Activated CD4-positive, alpha-beta T cell treated with anti-CD3 and anti-CD28 coated beads, Interleukin-2, amount 10 ng/mL, durations not matched to agents 7 days and 5 days (primary cell): ENCODE measurements at regions not wholly inside any gene's neighbourhood (a gene's known extent, or its start where the extent isn't known, plus 50 kb on each side); places are given as distances from the start of the nearest gene placed in this dataset.

Experiments
- CTCF ChIA-PET: fragments of 350-600 bp; sonication (Branson Sonifier 250); formaldehyde crosslinking; loops from one replicate; lab custom pipeline; 2021; ENCODE audit warnings: antibody characterized with exemption; lab: Charles Lee
- POLR2A ChIA-PET: fragments of 350-600 bp; sonication (Branson Sonifier 250); formaldehyde crosslinking; loops from one replicate; lab custom pipeline; 2021; ENCODE audit warnings: antibody characterized with exemption; lab: Charles Lee
- DNase-seq: peaks from one replicate; pipeline ENCODE4 v3.0.0-alpha.2; 2020
- H3K27ac Mint-ChIP-seq: one replicate; pipeline ENCODE4 v1.8.0; 2021; ENCODE audit warnings: mild to moderate bottlenecking, moderate library complexity, mixed read lengths
- H3K27me3 Mint-ChIP-seq: one replicate; pipeline ENCODE4 v1.8.0; 2021; ENCODE audit warnings: mixed read lengths
- H3K36me3 Mint-ChIP-seq: one replicate; pipeline ENCODE4 v1.8.0; 2021; ENCODE audit warnings: low read depth, mixed read lengths
- H3K4me1 Mint-ChIP-seq: one replicate; pipeline ENCODE4 v1.8.0; 2021; ENCODE audit warnings: mixed read lengths
- H3K4me3 Mint-ChIP-seq: one replicate; pipeline ENCODE4 v1.8.0; 2021; ENCODE audit warnings: mild to moderate bottlenecking, moderate library complexity, mixed read lengths
- H3K9me3 Mint-ChIP-seq: one replicate; pipeline ENCODE4 v1.8.0; 2021; ENCODE audit warnings: mixed read lengths

GRCh38 chr1:232876506-232877364 lies 71.5 kb downstream of the MAP10 start:
- Mint-ChIP-seq H3K9me3 (peaks cover 8% of the 10 kb centered on the region), H3K4me3 (no peak overlapping the region), H3K36me3 (no peaks in the 10 kb centered on the region), H3K27me3 (no peaks in the 10 kb centered on the region), H3K4me1 (peaks cover 8% of the 10 kb centered on the region), H3K27ac (no peak overlapping the region)
- no peak for DNase-seq
- CTCF ChIA-PET, result interaction anchor here (0.7 kb wide), 1 partner anchor 39 kb away, joined by 4 read pairs; no protein-coding TSS in a partner anchor
- POLR2A ChIA-PET, result no interaction called here

DNA sequence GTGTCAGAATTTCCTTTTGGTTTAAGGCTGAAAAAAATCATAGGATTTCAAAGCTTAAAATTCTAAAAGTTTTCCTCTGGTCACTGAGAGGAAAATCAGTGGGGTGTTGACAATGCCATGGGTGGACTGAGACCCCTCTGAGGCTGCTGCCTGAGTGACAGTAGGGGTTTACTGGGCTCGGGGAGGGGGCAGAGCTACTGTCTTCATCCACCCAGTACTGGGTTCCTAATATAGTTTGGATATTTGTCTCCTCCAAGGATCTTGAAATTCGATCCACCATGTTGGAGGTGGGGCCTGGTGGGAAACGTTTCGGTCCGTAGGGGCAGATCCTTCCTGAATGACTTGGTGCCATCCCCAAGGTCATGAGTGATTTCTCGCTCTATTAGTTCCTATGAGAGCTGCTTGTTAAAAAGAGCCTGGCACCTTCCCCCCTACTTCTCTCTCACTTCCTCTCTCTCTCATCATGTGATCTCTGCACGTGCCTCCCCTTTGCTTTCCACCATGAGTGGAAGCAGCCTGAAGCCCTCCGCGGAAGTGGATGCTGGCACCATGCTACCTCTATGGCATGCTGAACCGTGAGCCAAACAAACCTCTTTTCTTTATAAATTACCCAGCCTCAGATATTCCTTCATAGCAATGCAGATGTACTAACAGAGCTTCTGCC lies 72.3 kb downstream of the MAP10 start:
- no peaks in the 10 kb centered on the region for H3K36me3 Mint-ChIP-seq
- DNase-seq, result no peak
- H3K27ac Mint-ChIP-seq, result no peak overlapping the region
- ChIA-PET POLR2A (no interaction called here), CTCF (interaction anchor here (0.7 kb wide), 1 partner anchor 39 kb away, joined by 4 read pairs; no protein-coding TSS in a partner anchor)
- H3K27me3 Mint-ChIP-seq, result no peaks in the 10 kb centered on the region
- H3K9me3 Mint-ChIP-seq, result peaks cover 8% of the 10 kb centered on the region
- peaks cover 8% of the 10 kb centered on the region for H3K4me1 Mint-ChIP-seq
- no peak overlapping the region for H3K4me3 Mint-ChIP-seq

DNA sequence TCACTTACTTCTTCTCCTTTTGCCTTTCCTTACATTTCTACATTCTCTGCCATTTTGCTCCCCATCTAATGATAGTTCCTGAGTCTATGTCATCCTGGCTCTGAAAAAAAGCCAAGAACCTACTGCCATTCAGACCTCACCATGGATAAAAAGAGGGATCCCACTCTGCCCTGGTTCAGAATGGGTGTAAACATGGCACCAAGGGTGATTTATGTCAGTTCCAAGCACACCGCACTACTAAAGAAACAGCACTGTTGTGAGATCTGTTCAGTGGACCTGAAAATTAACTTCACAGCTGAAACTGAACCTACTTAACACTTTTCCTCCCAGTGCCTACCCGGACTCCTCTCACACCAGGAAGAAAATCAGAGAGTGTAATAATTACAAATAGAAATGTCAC lies 72.3 kb upstream of the NTPCR start:
- H3K27me3 Mint-ChIP-seq, result no peaks in the 10 kb centered on the region
- H3K4me1 Mint-ChIP-seq, result peaks cover 8% of the 10 kb centered on the region
- peaks cover 8% of the 10 kb centered on the region for H3K9me3 Mint-ChIP-seq
- no peaks in the 10 kb centered on the region for H3K36me3 Mint-ChIP-seq
- H3K27ac Mint-ChIP-seq, result no peak overlapping the region
- H3K4me3 Mint-ChIP-seq, result no peak overlapping the region
- no peak for DNase-seq
- POLR2A ChIA-PET, result no interaction called here
- CTCF ChIA-PET, result interaction anchor here (1.1 kb wide), 1 partner anchor 71 kb away, joined by 3 read pairs; no protein-coding TSS in a partner anchor

- Mint-ChIP-seq H3K9me3 (peaks cover 8% of the 10 kb centered on the region), H3K27ac (no peak overlapping the region), H3K27me3 (no peaks in the 10 kb centered on the region), H3K4me1 (peaks cover 8% of the 10 kb centered on the region), H3K36me3 (no peaks in the 10 kb centered on the region), H3K4me3 (no peak overlapping the region)
- ChIA-PET CTCF (interaction anchor here (0.9 kb wide), 1 partner anchor 10 kb away, joined by 3 read pairs; no protein-coding TSS in a partner anchor), POLR2A (no interaction called here)
- DNase-seq, result no peak
Observed at GRCh38 chr1:232880354-232880753, 70.1 kb upstream of the NTPCR start.

DNA sequence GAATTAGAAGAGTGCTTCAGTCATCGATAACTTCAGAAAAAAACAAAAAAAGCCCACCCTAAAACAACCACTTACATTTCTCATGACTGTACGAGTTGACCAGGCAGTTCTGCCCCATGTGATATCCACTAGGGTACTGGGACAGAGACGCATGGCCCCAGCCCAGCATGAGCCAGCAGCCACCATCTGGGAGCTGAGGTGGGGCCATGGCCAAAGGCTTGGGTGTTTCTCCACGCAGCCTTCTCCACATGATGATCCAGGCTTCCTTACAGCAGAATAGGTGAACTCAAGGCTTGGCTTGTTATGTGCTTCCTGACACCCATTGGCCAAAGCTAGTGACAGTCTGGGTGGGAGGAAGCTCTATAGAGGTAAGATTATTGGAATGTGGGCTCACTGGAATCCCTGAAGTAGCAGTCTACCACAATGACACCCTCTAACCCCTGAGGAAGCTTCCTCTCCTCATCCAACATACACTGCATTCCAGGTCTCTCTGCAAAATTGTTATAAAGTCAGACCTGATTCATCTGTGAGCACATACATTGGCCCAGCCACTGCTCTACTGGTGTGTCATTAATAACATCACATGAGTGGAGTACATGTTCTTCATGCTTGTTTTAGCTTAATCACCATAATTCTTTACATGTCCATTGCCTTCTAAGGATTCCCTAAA lies 66.3 kb upstream of the NTPCR start:
- no peak overlapping the region for H3K27ac Mint-ChIP-seq
- no peak overlapping the region for H3K4me3 Mint-ChIP-seq
- DNase-seq, result no peak
- no peaks in the 10 kb centered on the region for H3K36me3 Mint-ChIP-seq
- no peaks in the 10 kb centered on the region for H3K27me3 Mint-ChIP-seq
- POLR2A ChIA-PET, result no interaction called here
- CTCF ChIA-PET, result interaction anchor here (1.0 kb wide), 1 partner anchor 10 kb away, joined by 4 read pairs; no protein-coding TSS in a partner anchor
- H3K9me3 Mint-ChIP-seq, result peaks cover 4% of the 10 kb centered on the region
- H3K4me1 Mint-ChIP-seq, result no peaks in the 10 kb centered on the region

- no peak overlapping the region for H3K4me3 Mint-ChIP-seq
Observed at GRCh38 chr1:232886271-232886670, 64.1 kb upstream of the NTPCR start.

GRCh38 chr1:232890340-232890943 lies 60.0 kb upstream of the NTPCR start:
- no peak for DNase-seq
- H3K4me1 Mint-ChIP-seq, result peaks cover 8% of the 10 kb centered on the region
- CTCF ChIA-PET, result interaction anchor here (0.8 to 1.2 kb wide), 3 partner anchors 9 to 13 kb away, joined by 3 read pairs; no protein-coding TSS in a partner anchor
- H3K27me3 Mint-ChIP-seq, result no peaks in the 10 kb centered on the region
- peaks cover 2% of the 10 kb centered on the region for H3K36me3 Mint-ChIP-seq
- H3K27ac Mint-ChIP-seq, result no peak overlapping the region
- H3K9me3 Mint-ChIP-seq, result peaks cover 8% of the 10 kb centered on the region
- H3K4me3 Mint-ChIP-seq, result no peak overlapping the region
- POLR2A ChIA-PET, result no interaction called here

More at GRCh38 chr1:232886271-232886670, 64.1 kb upstream of the NTPCR start:
- ChIA-PET CTCF (no interaction called here), POLR2A (no interaction called here)
- Mint-ChIP-seq H3K9me3 (no peaks in the 10 kb centered on the region), H3K27me3 (no peaks in the 10 kb centered on the region), H3K4me1 (peaks cover 6% of the 10 kb centered on the region), H3K27ac (no peak overlapping the region), H3K36me3 (no peaks in the 10 kb centered on the region)
- DNase-seq, result no peak

DNA sequence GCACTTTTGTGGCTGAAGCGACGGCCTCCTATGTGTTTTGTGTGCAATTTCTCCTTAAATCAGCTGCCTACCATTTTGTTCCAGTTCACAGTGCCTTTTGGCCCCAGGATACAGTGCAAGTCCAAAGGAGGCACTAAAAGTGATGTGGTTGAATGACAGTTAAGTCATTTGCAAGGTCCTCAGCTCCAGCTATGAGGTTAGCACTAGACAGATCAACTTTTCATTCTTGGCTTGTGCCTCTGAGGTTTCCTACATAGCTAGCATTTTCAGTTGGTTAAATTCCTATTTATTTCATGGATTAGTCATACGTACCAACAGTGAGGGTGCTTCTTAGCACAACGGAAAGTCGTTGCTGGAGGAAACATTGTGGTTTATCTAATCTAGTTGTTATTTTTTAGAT lies 59.3 kb upstream of the NTPCR start:
- Mint-ChIP-seq H3K27ac (no peak overlapping the region), H3K27me3 (no peaks in the 10 kb centered on the region), H3K9me3 (peaks cover 8% of the 10 kb centered on the region), H3K36me3 (peaks cover 2% of the 10 kb centered on the region), H3K4me3 (no peak overlapping the region), H3K4me1 (peaks cover 8% of the 10 kb centered on the region)
- DNase-seq, result no peak
- ChIA-PET POLR2A (no interaction called here), CTCF (interaction anchor here (0.8 to 1.1 kb wide), 2 partner anchors 9 to 13 kb away, joined by 3 read pairs; no protein-coding TSS in a partner anchor)

DNA sequence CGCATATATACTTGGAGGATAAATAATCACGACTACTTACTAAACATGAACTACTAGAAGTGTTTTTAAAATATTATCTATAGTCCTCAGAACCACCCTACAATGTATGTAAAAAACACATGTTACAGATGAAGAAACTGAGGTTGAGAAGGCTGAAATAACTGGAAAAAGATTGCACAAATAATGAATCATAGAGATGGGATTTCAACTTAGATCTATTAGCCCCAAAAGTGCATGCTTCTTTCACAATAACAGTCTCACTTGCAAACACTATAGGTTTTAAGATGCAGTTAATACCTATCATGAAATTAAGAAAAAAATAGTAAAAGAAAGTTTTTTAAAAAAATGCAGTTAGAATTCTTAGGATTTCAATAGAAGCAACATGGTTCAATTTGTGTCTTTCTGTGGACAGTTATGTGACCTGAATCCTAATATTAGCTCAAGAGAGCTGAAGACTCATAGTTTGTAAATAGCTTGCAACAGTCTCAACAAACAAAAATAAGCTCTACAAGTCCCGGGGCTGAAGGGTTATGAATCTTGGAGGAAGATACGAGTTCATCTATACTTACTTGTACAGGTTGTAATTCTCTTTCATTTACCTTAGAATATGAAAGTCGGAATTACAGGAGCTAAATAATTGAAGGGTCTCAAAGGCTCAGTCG lies 58.6 kb upstream of the NTPCR start:
- Mint-ChIP-seq H3K4me1 (peaks cover 8% of the 10 kb centered on the region), H3K27ac (no peak overlapping the region), H3K9me3 (peaks cover 8% of the 10 kb centered on the region), H3K36me3 (peaks cover 2% of the 10 kb centered on the region), H3K4me3 (no peak overlapping the region), H3K27me3 (no peaks in the 10 kb centered on the region)
- DNase-seq, result no peak
- ChIA-PET POLR2A (no interaction called here), CTCF (interaction anchor here (1.1 to 1.5 kb wide), 2 partner anchors 10 to 13 kb away, joined by 3 to 6 read pairs; no protein-coding TSS in a partner anchor)

DNA sequence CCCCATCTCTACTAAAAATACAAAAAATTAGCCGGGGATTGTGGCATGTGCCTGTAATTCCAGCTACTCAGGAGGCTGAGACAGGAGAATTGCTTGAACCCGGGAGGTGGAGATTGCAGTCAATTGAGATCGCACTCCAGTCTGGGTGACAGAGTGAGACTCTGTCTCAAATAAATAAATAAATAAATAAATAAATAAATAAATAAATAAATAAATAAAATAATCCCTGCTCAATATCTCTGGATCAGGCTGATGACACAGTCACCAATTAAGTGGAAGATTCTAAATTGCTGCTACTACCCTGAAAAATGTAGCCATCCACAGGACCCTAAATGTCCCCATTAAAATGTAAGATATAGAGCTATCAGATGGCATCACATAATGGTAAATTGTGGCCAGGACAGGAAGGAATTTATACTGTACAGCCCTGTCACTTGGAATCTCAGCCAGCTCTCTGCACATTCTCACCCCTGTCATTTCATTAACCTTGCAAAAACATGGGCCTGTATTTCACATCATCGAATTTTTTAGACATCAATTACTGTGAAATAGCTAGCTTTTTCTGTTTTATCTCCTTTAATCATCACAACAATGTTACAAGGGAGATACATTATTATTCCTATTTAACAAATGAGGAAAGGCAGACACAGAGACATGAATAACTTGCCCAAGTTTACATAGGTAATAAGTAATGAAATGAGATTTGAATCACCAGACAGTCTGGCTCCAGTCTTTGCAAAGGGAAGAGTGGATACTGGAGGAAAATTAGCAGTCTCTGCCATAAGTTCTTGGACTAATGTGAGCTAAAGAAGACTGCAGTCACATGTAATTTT lies 56.7 kb upstream of the NTPCR start:
- ChIA-PET CTCF (interaction anchor here (0.9 to 1.0 kb wide), 2 partner anchors 18 to 59 kb away, joined by 3 read pairs; no protein-coding TSS in a partner anchor), POLR2A (no interaction called here)
- no peak overlapping the region for H3K4me3 Mint-ChIP-seq
- peaks cover 8% of the 10 kb centered on the region for H3K4me1 Mint-ChIP-seq
- no peaks in the 10 kb centered on the region for H3K27me3 Mint-ChIP-seq
- peaks cover 2% of the 10 kb centered on the region for H3K36me3 Mint-ChIP-seq
- H3K27ac Mint-ChIP-seq, result no peak overlapping the region
- DNase-seq, result no peak
- H3K9me3 Mint-ChIP-seq, result peaks cover 8% of the 10 kb centered on the region

DNA sequence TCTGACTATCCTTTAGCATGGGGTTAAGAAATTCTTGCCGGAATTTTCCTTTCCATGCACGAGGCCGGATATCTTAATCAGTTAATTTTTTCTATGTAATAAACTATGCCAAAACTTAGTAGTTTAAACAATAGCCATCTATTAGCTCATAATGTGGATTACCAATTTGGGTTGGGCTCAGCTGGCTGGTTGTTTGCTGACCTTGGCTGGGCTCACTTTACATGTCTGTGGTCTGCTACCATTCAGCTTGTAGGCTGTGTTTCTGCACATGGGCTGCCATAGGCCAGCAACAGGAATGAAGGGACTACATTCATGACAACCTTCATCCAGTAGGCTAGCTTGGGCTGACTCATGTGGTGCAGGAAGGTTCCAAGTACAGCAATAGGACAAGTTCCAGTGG lies 56.0 kb upstream of the NTPCR start:
- Mint-ChIP-seq H3K9me3 (peaks cover 8% of the 10 kb centered on the region), H3K36me3 (peaks cover 2% of the 10 kb centered on the region), H3K4me1 (peaks cover 8% of the 10 kb centered on the region), H3K27ac (no peak overlapping the region), H3K27me3 (no peaks in the 10 kb centered on the region), H3K4me3 (no peak overlapping the region)
- POLR2A ChIA-PET, result no interaction called here
- DNase-seq, result no peak
- CTCF ChIA-PET, result interaction anchor here (1.0 kb wide), 1 partner anchor 58 kb away, joined by 3 read pairs; no protein-coding TSS in a partner anchor
